ENCODE measurements at regions not wholly inside any gene's neighbourhood (a gene's known extent, or its start where the extent isn't known, plus 50 kb on each side); places are given as distances from the start of the nearest gene placed in this dataset.

DNA sequence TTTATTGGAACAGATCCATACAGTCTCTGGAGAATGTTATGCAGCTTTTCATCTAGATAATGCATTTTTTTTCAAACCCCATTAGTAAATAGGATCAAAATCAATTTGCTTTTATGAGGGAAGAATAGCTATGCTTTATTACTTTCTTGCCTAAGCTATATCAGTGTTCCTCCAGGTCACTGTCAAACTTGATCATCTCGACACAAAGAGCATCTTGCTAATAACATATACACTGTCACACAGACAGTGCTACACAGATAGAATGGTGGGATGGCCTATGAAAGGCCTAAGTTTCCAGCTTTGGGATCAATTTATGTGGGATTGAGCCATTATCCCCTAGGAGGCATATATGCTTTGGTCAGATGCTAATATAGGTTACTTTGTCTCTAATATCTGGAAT, 862.9 kb upstream of the SPRY2 start:
- TF ChIP-seq BHLHE40 (IDR thresholded peaks at IDR 0.05; ENCODE audit: borderline replicate concordance): no peak
- no peak for TF ChIP-seq SP1 (IDR thresholded peaks at IDR 0.05)
- TF ChIP-seq L3MBTL2 (conservative IDR thresholded peaks at IDR 0.05): no peak
- TF ChIP-seq CTBP1 (IDR thresholded peaks at IDR 0.05; ENCODE audit: borderline replicate concordance): no peak
- no peak for TF ChIP-seq ARNT (IDR thresholded peaks at IDR 0.05)
